H1 (cell line): ENCODE measurements at regions not wholly inside any gene's neighbourhood (a gene's known extent, or its start where the extent isn't known, plus 50 kb on each side); places are given as distances from the start of the nearest gene placed in this dataset.

Experiments used
- CTCF ChIA-PET: fragments of 300-600 bp; sonication (Branson Sonifier 250); formaldehyde crosslinking; loops from one replicate; lab custom pipeline; 2021; ENCODE audit not compliant: partially characterized antibody; lab: Charles Lee
- POLR2A ChIA-PET: fragments of 300-600 bp; sonication (Branson Sonifier 250); formaldehyde crosslinking; loops from one replicate; lab custom pipeline; 2021; ENCODE audit warnings: inconsistent platforms; ENCODE audit not compliant: partially characterized antibody; lab: Charles Lee
- DNase-seq, 2 experiments: peaks; one replicate each; pipeline versions ENCODE4 v3.0.0 to v3.0.0-alpha.2; 2010 to 2022; ENCODE audit warnings: low spot score in 2 of 2, low read depth in 1 of 2, mixed read lengths in 1 of 2
- FAIRE-seq: peaks from 2 replicates; lab custom pipeline; 2011; peaks lifted over from hg19 to GRCh38; lab: Jason Lieb, UNC
- H2AFZ ChIP-seq: 2 replicates; pipeline ENCODE4 v1.8.1; 2012; ENCODE audit warnings: low read length, inconsistent platforms
- H2AK5ac ChIP-seq: 2 replicates; pipeline ENCODE4 v1.6.1; 2013; ENCODE audit warnings: low read depth, low read length
- H2BK120ac ChIP-seq: replicated peaks from 2 replicates; pipeline ENCODE3; 2013; ENCODE audit warnings: low read depth, low read length, inconsistent platforms
- H2BK12ac ChIP-seq: 2 replicates; pipeline ENCODE4 v1.6.1; 2013; ENCODE audit warnings: low read depth, low read length
- H2BK15ac ChIP-seq: 2 replicates; pipeline ENCODE4 v1.6.1; 2013; ENCODE audit warnings: low read length
- H2BK20ac ChIP-seq: 2 replicates; pipeline ENCODE4 v1.6.1; 2013; ENCODE audit warnings: low read length
- H2BK5ac ChIP-seq: 2 replicates; pipeline ENCODE4 v1.6.1; 2013; ENCODE audit warnings: low read depth, low read length
- H3K14ac ChIP-seq: 2 replicates; pipeline ENCODE4 v1.6.1; 2013; ENCODE audit warnings: inconsistent platforms; ENCODE audit not compliant: insufficient read length
- H3K18ac ChIP-seq: 2 replicates; pipeline ENCODE4 v1.6.1; 2013; ENCODE audit warnings: low read length; ENCODE audit errors: extremely low read depth
- H3K23ac ChIP-seq: 2 replicates; pipeline ENCODE4 v1.6.1; 2013; ENCODE audit warnings: inconsistent platforms; ENCODE audit not compliant: insufficient read length
- H3K23me2 ChIP-seq: 2 replicates; pipeline ENCODE4 v1.6.1; 2013; ENCODE audit warnings: low read depth, low read length
- H3K27ac ChIP-seq: 2 replicates; pipeline ENCODE4 v1.6.1; 2011; ENCODE audit warnings: low read depth, low read length, inconsistent platforms
- H3K27me3 ChIP-seq, 4 experiments: replicated peaks in 1 of 4; 1 replicate in 1 of 4; 2 replicates in 3 of 4; pipeline versions ENCODE4 v1.6.1 to v1.8.1; 2011 to 2013; ENCODE audit warnings: low read length in 3 of 4, mild to moderate bottlenecking in 3 of 4, inconsistent platforms in 2 of 4, mixed read lengths in 2 of 4, moderate library complexity in 1 of 4; ENCODE audit not compliant: control insufficient read depth in 3 of 4, insufficient read depth in 3 of 4; ENCODE audit errors: extremely low read depth in 1 of 4
- H3K36me3 ChIP-seq, 4 experiments: 2 replicates each; pipeline versions ENCODE4 v1.6.1 to v1.8.1; 2011 to 2013; ENCODE audit warnings: mild to moderate bottlenecking in 4 of 4, low read length in 3 of 4, moderate library complexity in 2 of 4, control low read depth in 1 of 4, inconsistent platforms in 1 of 4; ENCODE audit not compliant: insufficient read depth in 4 of 4, control insufficient read depth in 2 of 4
- H3K4ac ChIP-seq: replicated peaks from 2 replicates; pipeline ENCODE3; 2013; ENCODE audit warnings: low read length, low read depth, mixed read lengths, inconsistent platforms; ENCODE audit not compliant: insufficient read length
- H3K4me1 ChIP-seq, 4 experiments: replicated peaks in 1 of 4; 1 replicate in 1 of 4; 2 replicates in 3 of 4; pipeline versions ENCODE4 v1.6.1 to v1.8.1; 2011 to 2013; ENCODE audit warnings: low read length in 3 of 4, inconsistent platforms in 2 of 4, mixed read lengths in 1 of 4; ENCODE audit not compliant: insufficient read depth in 4 of 4, control insufficient read depth in 3 of 4
- H3K4me2 ChIP-seq, 2 experiments: 2 replicates each; pipeline versions ENCODE4 v1.6.1 to v1.8.1; 2011 to 2013; ENCODE audit warnings: low read depth in 2 of 2, low read length in 2 of 2, control low read depth in 1 of 2, inconsistent platforms in 1 of 2, mild to moderate bottlenecking in 1 of 2; ENCODE audit not compliant: insufficient read depth in 1 of 2
- H3K4me3 ChIP-seq, 4 experiments: fragments of 200-600, 300-600 bp in 1 of 4; sonication (generic), shearing (Covaris generic), sonication (Bioruptor Twin) in 1 of 4; 2 replicates each; pipeline versions ENCODE4 v1.5.1 to v1.8.1; 2011 to 2016; ENCODE audit warnings: low read length in 4 of 4, low read depth in 3 of 4, control low read depth in 2 of 4, inconsistent platforms in 2 of 4, mild to moderate bottlenecking in 2 of 4, mixed read lengths in 1 of 4, moderate library complexity in 1 of 4; ENCODE audit not compliant: insufficient read depth in 2 of 4; ENCODE audit errors: extremely low read depth in 1 of 4
- H3K56ac ChIP-seq: replicated peaks from 2 replicates; pipeline ENCODE3; 2013; ENCODE audit warnings: low read depth, mild to moderate bottlenecking, mixed read lengths, low read length, inconsistent platforms; ENCODE audit not compliant: insufficient read length
- H3K79me1 ChIP-seq: 2 replicates; pipeline ENCODE4 v1.6.1; 2013; ENCODE audit warnings: low read depth, low read length, control low read depth
- H3K79me2 ChIP-seq, 2 experiments: 2 replicates each; pipeline versions ENCODE4 v1.6.1 to v1.8.1; 2012 to 2013; ENCODE audit warnings: low read length in 2 of 2, mild to moderate bottlenecking in 2 of 2, inconsistent platforms in 1 of 2; ENCODE audit not compliant: insufficient read depth in 2 of 2, control insufficient read depth in 1 of 2
- H3K9ac ChIP-seq, 4 experiments: replicated peaks in 1 of 4; 1 replicate in 1 of 4; 2 replicates in 3 of 4; pipeline versions ENCODE4 v1.6.1 to v1.8.1; 2011 to 2013; ENCODE audit warnings: low read depth in 3 of 4, low read length in 3 of 4, control low read depth in 2 of 4, mild to moderate bottlenecking in 2 of 4, moderate library complexity in 2 of 4, inconsistent platforms in 1 of 4; ENCODE audit errors: extremely low read depth in 1 of 4
- H3K9me3 ChIP-seq, 2 experiments: 2 replicates each; pipeline versions ENCODE4 v1.6.1 to v1.8.1; 2012 to 2013; ENCODE audit warnings: mild to moderate bottlenecking in 2 of 2, moderate library complexity in 2 of 2, control low read depth in 1 of 2, inconsistent platforms in 1 of 2, low read depth in 1 of 2, low read length in 1 of 2, mixed read lengths in 1 of 2; ENCODE audit not compliant: insufficient read depth in 2 of 2
- H4K20me1 ChIP-seq, 2 experiments: replicated peaks in 1 of 2; 2 replicates each; pipeline versions ENCODE3 to v1.8.1; 2011 to 2013; ENCODE audit warnings: inconsistent platforms in 2 of 2, low read length in 2 of 2, mild to moderate bottlenecking in 1 of 2; ENCODE audit not compliant: insufficient read depth in 2 of 2, control insufficient read depth in 1 of 2
- H4K5ac ChIP-seq: 2 replicates; pipeline ENCODE4 v1.6.1; 2013; ENCODE audit warnings: low read length, low read depth, mixed read lengths, inconsistent platforms; ENCODE audit not compliant: insufficient read length
- H4K8ac ChIP-seq: 2 replicates; pipeline ENCODE4 v1.8.0; 2013; ENCODE audit warnings: mild to moderate bottlenecking, moderate library complexity, low read length, inconsistent platforms; ENCODE audit not compliant: insufficient read depth; ENCODE audit errors: extremely low read depth
- H4K91ac ChIP-seq: replicated peaks from 2 replicates; pipeline ENCODE3; 2013; ENCODE audit warnings: low read length, mixed read lengths, inconsistent platforms; ENCODE audit not compliant: insufficient read length
- ASH2L ChIP-seq: fragments of 200-600, 300-600 bp; sonication (generic); IDR thresholded peaks from one replicate; pipeline ENCODE4 v1.7.1; 2017; ENCODE audit warnings: low read length
- BACH1 ChIP-seq: IDR thresholded peaks from 2 replicates; pipeline ENCODE4 v1.6.1; 2012; ENCODE audit warnings: low read length, improper control_type of control experiment
- BCL11A ChIP-seq, 2 experiments: IDR thresholded peaks; one replicate each; pipeline ENCODE4 v1.6.1; 2011; ENCODE audit warnings: low read depth in 2 of 2, low read length in 2 of 2, mild to moderate bottlenecking in 2 of 2
- CTBP2 ChIP-seq: IDR thresholded peaks from 2 replicates; pipeline ENCODE4 v1.7.0; 2011; ENCODE audit warnings: borderline replicate concordance, mild to moderate bottlenecking, moderate library complexity, mixed read lengths, low read length; ENCODE audit not compliant: insufficient read depth, insufficient read length
- EP300 ChIP-seq, 2 experiments: IDR thresholded peaks; 1 replicate in 1 of 2; 2 replicates in 1 of 2; pipeline ENCODE4 v1.6.1; 2011 to 2012; ENCODE audit warnings: low read depth in 2 of 2, low read length in 2 of 2, mild to moderate bottlenecking in 2 of 2, borderline replicate concordance in 1 of 2, inconsistent platforms in 1 of 2, moderate library complexity in 1 of 2
- EZH2 ChIP-seq: fragments of 200-600 bp; sonication (generic); IDR thresholded peaks from 2 replicates; pipeline ENCODE4 v1.7.1; 2012; ENCODE audit warnings: low read depth, mild to moderate bottlenecking, moderate library complexity, low read length, inconsistent platforms; ENCODE audit not compliant: severe bottlenecking
- KDM1A ChIP-seq: fragments of 200-600, 300-600 bp; sonication (generic); IDR thresholded peaks from 2 replicates; pipeline ENCODE4 v1.7.1; 2016; ENCODE audit warnings: mild to moderate bottlenecking, low read length, borderline replicate concordance
- KDM4A ChIP-seq: IDR thresholded peaks from one replicate; pipeline ENCODE4 v1.7.1; 2012; ENCODE audit warnings: low read depth, mild to moderate bottlenecking, moderate library complexity, low read length, inconsistent platforms; ENCODE audit not compliant: severe bottlenecking
- NRF1 ChIP-seq: IDR thresholded peaks from 2 replicates; pipeline ENCODE4 v1.6.1; 2011; ENCODE audit warnings: mild to moderate bottlenecking, low read depth, low read length, improper control_type of control experiment
- POU5F1 ChIP-seq: IDR thresholded peaks from 2 replicates; pipeline ENCODE4 v1.6.1; 2011; ENCODE audit warnings: low read depth, mild to moderate bottlenecking, low read length, moderate library complexity
- RBBP5 ChIP-seq: IDR thresholded peaks from 2 replicates; pipeline ENCODE4 v1.7.1; 2012; ENCODE audit warnings: low read depth, mild to moderate bottlenecking, inconsistent platforms, low read length, moderate library complexity, borderline replicate concordance
- RNF2 ChIP-seq: fragments of 200-900, 300-1000 bp; sonication (generic); IDR thresholded peaks from 2 replicates; pipeline ENCODE4 v1.7.1; 2016; ENCODE audit warnings: borderline replicate concordance, low read depth, mild to moderate bottlenecking, antibody characterized with exemption, low read length; ENCODE audit not compliant: poor library complexity, severe bottlenecking; ENCODE audit errors: missing control alignments
- TAF1 ChIP-seq: IDR thresholded peaks from 2 replicates; pipeline ENCODE4 v1.6.1; 2011; ENCODE audit warnings: mild to moderate bottlenecking, low read depth, low read length
- TAF7 ChIP-seq: optimal IDR thresholded peaks from 2 replicates; pipeline ENCODE3; 2011; ENCODE audit warnings: low read depth, mild to moderate bottlenecking, inconsistent platforms, low read length, moderate library complexity, borderline replicate concordance
- WGBS, 2 experiments: shearing (Covaris generic) in 1 of 2; methylation state at CpG; one replicate each; pipeline versions ENCODE4 v1.1.6 to v1.1.7; 2013 to 2015; ENCODE audit warnings: low lambda C conversion rate in 2 of 2, mixed read lengths in 2 of 2, inconsistent platforms in 1 of 2, low coverage in 1 of 2, missing lambda C conversion rate in 1 of 2; ENCODE audit not compliant: insufficient replicate concordance in 2 of 2, insufficient coverage in 1 of 2, insufficient read length in 1 of 2; ENCODE audit errors: extremely low coverage in 1 of 2, missing lambda C conversion rate in 1 of 2; 5-methylcytosine and 5-hydroxymethylcytosine counted together

DNA sequence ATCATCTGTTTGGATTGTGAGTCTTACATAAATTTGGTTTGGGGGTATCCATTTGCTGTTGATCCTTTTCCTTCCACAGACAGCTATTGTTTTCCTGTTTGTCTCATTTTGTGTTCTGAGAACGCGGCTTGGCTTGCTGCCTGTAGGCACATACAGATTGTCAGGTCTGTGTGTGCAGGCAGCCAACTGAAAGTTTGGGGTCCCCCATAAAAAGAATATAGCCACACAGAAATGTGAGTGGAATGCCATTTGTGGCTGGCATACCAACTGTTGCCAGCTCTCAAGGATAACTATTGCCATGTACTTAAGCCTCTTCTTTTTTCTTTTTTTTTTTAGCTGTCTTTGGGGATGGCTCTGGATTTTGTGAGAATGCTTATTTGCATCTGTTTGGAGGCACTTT is 1308.0 kb downstream of the ROBO1 start:
- Histone ChIP-seq H2BK12ac (no peak overlapping the region), H3K79me1 (no peaks in the 10 kb centered on the region), H3K79me2 (no peaks in the 10 kb centered on the region), H3K9me3 (no peaks in the 10 kb centered on the region), H3K9ac (no peak overlapping the region), H3K4ac (no peak overlapping the region), H3K36me3 (no peaks in the 10 kb centered on the region; a peak in 2 of 8 replicates), H3K4me2 (peak overlapping the region in 1 of 2 experiments; percentile 25; a peak in 1 of 4 replicates), H3K14ac (no peak overlapping the region), H2BK20ac (0 out of 2 replicates have a peak overlapping the region, but pooled peaks have one; percentile 34), H4K5ac (peak overlapping the region; percentile 65), H2BK5ac (no peak overlapping the region), H2AFZ (no peak overlapping the region; the same call in 1 of the 2 replicates), H3K23me2 (no peaks in the 10 kb centered on the region), H3K4me3 (no peak overlapping the region), H3K56ac (no peak overlapping the region), H3K27ac (no peak overlapping the region), H2BK15ac (no peak overlapping the region), H2AK5ac (no peak overlapping the region), H3K23ac (no peak overlapping the region), H2BK120ac (no peak overlapping the region), H4K91ac (no peak overlapping the region), H3K18ac (no peak overlapping the region), H3K27me3 (no peaks in the 10 kb centered on the region), H4K8ac (no peak overlapping the region), H3K4me1 (peaks cover 0 to 5% (median 0%) of the 10 kb centered on the region in 4 experiments; a peak in 2 of 7 replicates), H4K20me1 (no peaks in the 10 kb centered on the region)
- ChIA-PET POLR2A (no interaction called here), CTCF (no interaction called here)
- DNase-seq: peak in 1 of 2 experiments; percentile 45
- WGBS, 2 experiments: 73% methylated on average over 2 of the region's 2 CpGs; no CpG with 5 or more reads in 1 of the 2 experiments
- FAIRE-seq: no peak
- TF ChIP-seq BACH1 (no peak), EP300 (IDR thresholded peaks at IDR 0.05; ENCODE audit: borderline replicate concordance in 1 of 2, low read depth in 2 of 2, low read length in 2 of 2) (no peak), EZH2 (no peak), BCL11A (IDR thresholded peaks at IDR 0.05; ENCODE audit: low read depth in 2 of 2, low read length in 2 of 2) (no peak), KDM4A (no peak), TAF7 (no peak), NRF1 (no peak), CTBP2 (no peak), POU5F1 (no peak), RBBP5 (no peak), RNF2 (no peak), KDM1A (no peak), ASH2L (no peak), TAF1 (no peak)
